Smooth muscle cell (in vitro differentiated cells): ENCODE measurements at regions not wholly inside any gene's neighbourhood (a gene's known extent, or its start where the extent isn't known, plus 50 kb on each side); places are given as distances from the start of the nearest gene placed in this dataset.

Source experiments
- DNase-seq: peaks from one replicate; lab custom pipeline; 2025; ENCODE audit not compliant: unreplicated experiment; lab: John Stamatoyannopoulos, UW
- H2AFZ ChIP-seq: fragments of 200-600 bp; sonication (generic); 2 replicates; pipeline ENCODE4 v1.6.0; 2016; ENCODE audit warnings: antibody characterized with exemption, low read depth, mild to moderate bottlenecking
- H3F3A ChIP-seq: fragments of 200-600 bp; sonication (generic); 2 replicates; pipeline ENCODE4 v1.6.0; 2017; ENCODE audit warnings: antibody characterized with exemption, low read depth
- H3K27ac ChIP-seq: fragments of 200-600 bp; sonication (generic); 2 replicates; pipeline ENCODE4 v1.5.1; 2016; ENCODE audit warnings: low read depth, mild to moderate bottlenecking
- H3K27me3 ChIP-seq: fragments of 200-600 bp; sonication (generic); 2 replicates; pipeline ENCODE4 v1.6.1; 2016; ENCODE audit warnings: low read depth, mild to moderate bottlenecking
- H3K36me3 ChIP-seq: fragments of 200-600 bp; sonication (generic); 2 replicates; pipeline ENCODE4 v1.5.1; 2016; ENCODE audit warnings: low read depth
- H3K4me1 ChIP-seq: fragments of 200-600 bp; sonication (generic); 2 replicates; pipeline ENCODE4 v1.5.1; 2016; ENCODE audit warnings: low read depth
- H3K4me2 ChIP-seq: fragments of 200-600 bp; sonication (generic); 2 replicates; pipeline ENCODE4 v1.6.0; 2016; ENCODE audit warnings: mild to moderate bottlenecking
- H3K4me3 ChIP-seq: fragments of 200-600 bp; sonication (generic); 2 replicates; pipeline ENCODE4 v1.5.1; 2016; ENCODE audit warnings: mild to moderate bottlenecking
- H3K79me2 ChIP-seq: fragments of 200-600 bp; sonication (generic); 2 replicates; pipeline ENCODE4 v1.6.0; 2016; ENCODE audit warnings: low read depth, mild to moderate bottlenecking
- H3K9ac ChIP-seq: fragments of 200-600 bp; sonication (generic); 2 replicates; pipeline ENCODE4 v1.6.0; 2016; ENCODE audit warnings: low read depth
- H3K9me3 ChIP-seq: fragments of 200-600 bp; sonication (generic); replicated peaks from 2 replicates; pipeline ENCODE4 v1.5.1; 2016; ENCODE audit warnings: low read depth
- H4K20me1 ChIP-seq: fragments of 200-600 bp; sonication (generic); 2 replicates; pipeline ENCODE4 v1.6.0; 2016; ENCODE audit warnings: low read depth
- WGBS: methylation state at CpG from one replicate; pipeline ENCODE4 v1.1.7; 2016; ENCODE audit warnings: low lambda C conversion rate; 5-methylcytosine and 5-hydroxymethylcytosine counted together
- TF ChIP-seq, protein P1 (sequence below): fragments of 200-600 bp; sonication (generic); IDR thresholded peaks from 2 replicates; pipeline ENCODE4 v1.5.1; 2017; ENCODE audit warnings: borderline replicate concordance, mild to moderate bottlenecking, antibody characterized with exemption; ENCODE audit not compliant: insufficient read depth, poor library complexity, severe bottlenecking

DNA sequence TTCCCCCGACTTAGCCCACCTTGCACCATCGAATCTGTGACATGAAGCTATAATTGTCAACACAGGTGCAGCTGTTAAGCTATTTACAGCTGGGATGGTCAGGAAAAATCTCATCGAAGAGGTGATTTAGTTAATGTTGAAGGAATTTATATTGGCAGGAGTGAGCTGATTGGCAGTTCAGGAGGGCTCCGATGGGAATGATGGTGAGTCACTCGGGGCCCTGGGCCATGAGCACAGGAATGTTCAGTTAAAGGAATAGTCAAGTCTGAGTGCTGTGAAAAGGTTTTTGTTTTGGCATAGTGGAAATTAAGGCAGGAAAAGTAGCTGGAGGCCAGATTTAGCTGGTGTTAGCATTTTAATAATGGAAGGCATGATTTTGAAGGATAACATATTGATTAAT is 95.7 kb downstream of the OXSM start:
- H3K36me3 ChIP-seq = no peaks in the 10 kb centered on the region
- TF ChIP-seq, protein P1, sequence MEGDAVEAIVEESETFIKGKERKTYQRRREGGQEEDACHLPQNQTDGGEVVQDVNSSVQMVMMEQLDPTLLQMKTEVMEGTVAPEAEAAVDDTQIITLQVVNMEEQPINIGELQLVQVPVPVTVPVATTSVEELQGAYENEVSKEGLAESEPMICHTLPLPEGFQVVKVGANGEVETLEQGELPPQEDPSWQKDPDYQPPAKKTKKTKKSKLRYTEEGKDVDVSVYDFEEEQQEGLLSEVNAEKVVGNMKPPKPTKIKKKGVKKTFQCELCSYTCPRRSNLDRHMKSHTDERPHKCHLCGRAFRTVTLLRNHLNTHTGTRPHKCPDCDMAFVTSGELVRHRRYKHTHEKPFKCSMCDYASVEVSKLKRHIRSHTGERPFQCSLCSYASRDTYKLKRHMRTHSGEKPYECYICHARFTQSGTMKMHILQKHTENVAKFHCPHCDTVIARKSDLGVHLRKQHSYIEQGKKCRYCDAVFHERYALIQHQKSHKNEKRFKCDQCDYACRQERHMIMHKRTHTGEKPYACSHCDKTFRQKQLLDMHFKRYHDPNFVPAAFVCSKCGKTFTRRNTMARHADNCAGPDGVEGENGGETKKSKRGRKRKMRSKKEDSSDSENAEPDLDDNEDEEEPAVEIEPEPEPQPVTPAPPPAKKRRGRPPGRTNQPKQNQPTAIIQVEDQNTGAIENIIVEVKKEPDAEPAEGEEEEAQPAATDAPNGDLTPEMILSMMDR = no peak
- H3K4me1 ChIP-seq = no peaks in the 10 kb centered on the region
- H3K79me2 ChIP-seq = no peaks in the 10 kb centered on the region
- no peak overlapping the region for H3K4me3 ChIP-seq
- no peak overlapping the region for H3K27ac ChIP-seq
- no peaks in the 10 kb centered on the region for H3K27me3 ChIP-seq
- H3K9ac ChIP-seq = no peak overlapping the region
- H3K4me2 ChIP-seq = no peak overlapping the region
- DNase-seq = no peak
- WGBS = 52% methylated on average over 5 of the region's 5 CpGs
- no peaks in the 10 kb centered on the region for H3F3A ChIP-seq
- H4K20me1 ChIP-seq = no peaks in the 10 kb centered on the region
- H2AFZ ChIP-seq = no peak overlapping the region
- H3K9me3 ChIP-seq = no peaks in the 10 kb centered on the region

GRCh38 chr3:25887907-25888306 is 98.0 kb downstream of the OXSM start:
- H3K4me2 ChIP-seq = no peak overlapping the region
- DNase-seq = no peak
- TF ChIP-seq, protein P1 = no peak
- H4K20me1 ChIP-seq = no peaks in the 10 kb centered on the region
- no peaks in the 10 kb centered on the region for H3K79me2 ChIP-seq
- no peaks in the 10 kb centered on the region for H3K27me3 ChIP-seq
- H3K4me3 ChIP-seq = no peak overlapping the region
- no peaks in the 10 kb centered on the region for H3F3A ChIP-seq
- WGBS = 92% methylated on average over 5 of the region's 5 CpGs
- no peaks in the 10 kb centered on the region for H3K36me3 ChIP-seq
- H3K9ac ChIP-seq = no peak overlapping the region
- no peaks in the 10 kb centered on the region for H3K9me3 ChIP-seq
- H2AFZ ChIP-seq = no peak overlapping the region
- H3K27ac ChIP-seq = no peak overlapping the region
- H3K4me1 ChIP-seq = no peaks in the 10 kb centered on the region

DNA sequence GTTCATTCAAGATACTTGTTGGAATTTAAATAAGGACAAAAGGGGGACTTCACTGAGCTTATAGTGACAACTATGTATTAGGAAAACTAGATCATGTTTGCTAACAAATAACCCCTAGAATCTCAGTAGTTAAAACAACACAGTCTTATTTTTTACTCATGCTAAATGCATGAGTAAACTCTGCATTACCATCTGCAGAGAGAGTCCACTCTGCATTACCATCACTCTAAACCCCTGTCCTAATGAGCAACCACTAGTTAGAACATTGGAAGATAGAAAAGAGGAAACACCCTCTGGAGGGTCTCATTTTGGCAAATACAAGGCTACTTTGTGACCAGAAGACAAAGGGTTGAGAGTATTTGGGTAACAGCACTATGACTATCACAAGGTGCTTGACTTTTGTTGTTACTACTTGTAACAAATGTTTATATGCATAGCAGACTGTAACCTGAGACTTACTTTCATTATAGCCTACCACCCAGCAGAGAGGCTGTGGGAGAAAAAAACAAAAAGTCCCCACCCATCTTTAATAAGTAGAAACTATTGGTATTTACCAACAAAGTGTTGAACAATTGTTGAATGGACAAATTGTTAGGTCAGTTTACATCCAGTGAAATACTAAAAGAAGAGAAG is 99.1 kb downstream of the OXSM start:
- no peaks in the 10 kb centered on the region for H3K27me3 ChIP-seq
- no peak overlapping the region for H3K4me3 ChIP-seq
- no peaks in the 10 kb centered on the region for H3K79me2 ChIP-seq
- no peak overlapping the region for H2AFZ ChIP-seq
- no peaks in the 10 kb centered on the region for H3K4me1 ChIP-seq
- no peak overlapping the region for H3K9ac ChIP-seq
- H3F3A ChIP-seq = no peaks in the 10 kb centered on the region
- H3K9me3 ChIP-seq = no peaks in the 10 kb centered on the region
- no peak for DNase-seq
- H3K36me3 ChIP-seq = no peaks in the 10 kb centered on the region
- no peaks in the 10 kb centered on the region for H4K20me1 ChIP-seq
- no peak overlapping the region for H3K27ac ChIP-seq
- TF ChIP-seq, protein P1 = no peak
- H3K4me2 ChIP-seq = no peak overlapping the region

- 87% methylated on average over 2 of the region's 2 CpGs for WGBS
- no peaks in the 10 kb centered on the region for H3F3A ChIP-seq
- H3K27ac ChIP-seq = no peak overlapping the region
- no peaks in the 10 kb centered on the region for H3K36me3 ChIP-seq
- H3K4me3 ChIP-seq = no peak overlapping the region
- no peaks in the 10 kb centered on the region for H3K27me3 ChIP-seq
- no peaks in the 10 kb centered on the region for H3K79me2 ChIP-seq
- DNase-seq = no peak
- no peaks in the 10 kb centered on the region for H3K4me1 ChIP-seq
- H4K20me1 ChIP-seq = no peaks in the 10 kb centered on the region
- H3K9ac ChIP-seq = no peak overlapping the region
- H3K9me3 ChIP-seq = no peaks in the 10 kb centered on the region
- no peak overlapping the region for H2AFZ ChIP-seq
- TF ChIP-seq, protein P1 = no peak
- no peak overlapping the region for H3K4me2 ChIP-seq
Observed at GRCh38 chr3:25889525-25889917, 99.6 kb downstream of the OXSM start.
